GM19438 (cell line): ENCODE measurements at regions not wholly inside any gene's neighbourhood (a gene's known extent, or its start where the extent isn't known, plus 50 kb on each side); places are given as distances from the start of the nearest gene placed in this dataset.
"Not testable (repeated sequence)": the region's sequence is repeated elsewhere in the genome, so short reads cannot be mapped to it uniquely, and the experiment has no call there.

Source experiments
- ATAC-seq: cut with Tn5 transposase; IDR thresholded peaks from one replicate; pipeline ENCODE4 v1.9.1; 2021; ENCODE audit warnings: low read depth; ENCODE audit not compliant: unreplicated experiment

GRCh38 chr3:157594413-157594812, 91.2 kb upstream of the VEPH1 start:
- ATAC-seq: no peak

- ATAC-seq: no peak
Observed at GRCh38 chr3:157592769-157593168, 89.6 kb upstream of the VEPH1 start.

GRCh38 chr3:157590273-157590672, 87.1 kb upstream of the VEPH1 start:
- ATAC-seq: no peak

GRCh38 chr3:157589211-157589610, 86.0 kb upstream of the VEPH1 start:
- ATAC-seq: no peak

- no peak for ATAC-seq
Observed at GRCh38 chr3:157588386-157589060, 85.3 kb upstream of the VEPH1 start.

- no peak for ATAC-seq
Observed at GRCh38 chr3:157586293-157586692, 83.1 kb upstream of the VEPH1 start.

- ATAC-seq: no peak
Observed at GRCh38 chr3:157585386-157585785, 82.2 kb upstream of the VEPH1 start.

GRCh38 chr3:157582637-157582973, 79.4 kb upstream of the VEPH1 start:
- ATAC-seq: no peak

- not testable (repeated sequence) for ATAC-seq
Observed at GRCh38 chr3:157581956-157582636, 78.9 kb upstream of the VEPH1 start.

- ATAC-seq: no peak
Observed at GRCh38 chr3:157581371-157581770, 78.2 kb upstream of the VEPH1 start.

- no peak for ATAC-seq
Observed at GRCh38 chr3:157578181-157578580, 75.0 kb upstream of the VEPH1 start.

- ATAC-seq: no peak
Observed at GRCh38 chr3:157574531-157574930, 71.3 kb upstream of the VEPH1 start.

- no peak for ATAC-seq
Observed at GRCh38 chr3:157573780-157574378, 70.7 kb upstream of the VEPH1 start.

GRCh38 chr3:157573281-157573680, 70.1 kb upstream of the VEPH1 start:
- no peak for ATAC-seq

- ATAC-seq: peak; percentile 72
Observed at GRCh38 chr3:157572559-157573270, 69.5 kb upstream of the VEPH1 start.

GRCh38 chr3:157566596-157566995, 63.4 kb upstream of the VEPH1 start:
- no peak for ATAC-seq

- ATAC-seq: no peak
Observed at GRCh38 chr3:157559401-157559800, 56.2 kb upstream of the VEPH1 start.
